ENCODE measurements at regions not wholly inside any gene's neighbourhood (a gene's known extent, or its start where the extent isn't known, plus 50 kb on each side); places are given as distances from the start of the nearest gene placed in this dataset.
"Not testable (repeated sequence)": the region's sequence is repeated elsewhere in the genome, so short reads cannot be mapped to it uniquely, and the experiment has no call there.

GRCh38 chr2:7146151-7146550 lies 228.9 kb downstream of the RNF144A start:
- no peaks in the 10 kb centered on the region for H3K4me1 ChIP-seq (ENCODE audit: control insufficient read depth, insufficient read depth, low read length)
- H3K4me3 ChIP-seq (ENCODE audit: low read length) = no peak overlapping the region
- H3K27me3 ChIP-seq (ENCODE audit: control insufficient read depth, insufficient read depth, low read length) = no peaks in the 10 kb centered on the region
- H3K9ac ChIP-seq (ENCODE audit: low read depth, low read length) = no peak overlapping the region
- no peaks in the 10 kb centered on the region for H3K9me3 ChIP-seq (replicated peaks; ENCODE audit: low read length)
- H3K4me2 ChIP-seq (ENCODE audit: low read length) = no peak overlapping the region
- H3K36me3 ChIP-seq (ENCODE audit: insufficient read depth, low read length) = no peaks in the 10 kb centered on the region

GRCh38 chr2:7154656-7155055 lies 237.4 kb downstream of the RNF144A start:
- H3K36me3 ChIP-seq (ENCODE audit: insufficient read depth, low read length) = no peaks in the 10 kb centered on the region
- H3K9ac ChIP-seq (ENCODE audit: low read depth, low read length) = no peak overlapping the region
- no peaks in the 10 kb centered on the region for H3K4me1 ChIP-seq (ENCODE audit: control insufficient read depth, insufficient read depth, low read length)
- no peak overlapping the region for H3K4me3 ChIP-seq (ENCODE audit: low read length)
- H3K9me3 ChIP-seq (replicated peaks; ENCODE audit: low read length) = no peaks in the 10 kb centered on the region
- H3K27me3 ChIP-seq (ENCODE audit: control insufficient read depth, insufficient read depth, low read length) = no peaks in the 10 kb centered on the region
- H3K4me2 ChIP-seq (ENCODE audit: low read length) = no peak overlapping the region

DNA sequence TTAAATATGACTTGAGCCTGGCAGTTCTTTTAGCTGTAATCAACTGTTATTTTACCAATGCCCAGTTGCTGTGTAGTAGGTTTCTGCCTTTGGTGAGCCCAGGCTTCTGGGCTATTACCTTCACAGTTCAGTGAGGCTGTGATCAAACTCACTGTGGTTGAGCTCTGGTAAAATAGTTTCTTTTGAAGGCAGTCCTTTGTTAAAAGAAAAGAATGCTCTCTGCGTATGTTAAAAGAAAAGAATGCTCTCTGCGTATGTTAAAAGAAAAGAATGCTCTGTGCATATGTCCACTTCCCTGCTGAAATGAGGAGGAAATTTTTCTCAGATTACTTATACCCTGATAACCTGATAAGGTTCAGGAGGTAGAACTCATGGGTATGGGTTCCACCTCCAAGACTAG lies 244.3 kb downstream of the RNF144A start:
- Histone ChIP-seq H3K4me3 (ENCODE audit: low read length) (no peak overlapping the region), H3K4me2 (ENCODE audit: low read length) (no peak overlapping the region), H3K9me3 (replicated peaks; ENCODE audit: low read length) (no peaks in the 10 kb centered on the region), H3K9ac (ENCODE audit: low read depth, low read length) (no peak overlapping the region), H3K4me1 (ENCODE audit: control insufficient read depth, insufficient read depth, low read length) (no peaks in the 10 kb centered on the region), H3K27me3 (ENCODE audit: control insufficient read depth, insufficient read depth, low read length) (no peaks in the 10 kb centered on the region), H3K36me3 (ENCODE audit: insufficient read depth, low read length) (no peaks in the 10 kb centered on the region)

DNA sequence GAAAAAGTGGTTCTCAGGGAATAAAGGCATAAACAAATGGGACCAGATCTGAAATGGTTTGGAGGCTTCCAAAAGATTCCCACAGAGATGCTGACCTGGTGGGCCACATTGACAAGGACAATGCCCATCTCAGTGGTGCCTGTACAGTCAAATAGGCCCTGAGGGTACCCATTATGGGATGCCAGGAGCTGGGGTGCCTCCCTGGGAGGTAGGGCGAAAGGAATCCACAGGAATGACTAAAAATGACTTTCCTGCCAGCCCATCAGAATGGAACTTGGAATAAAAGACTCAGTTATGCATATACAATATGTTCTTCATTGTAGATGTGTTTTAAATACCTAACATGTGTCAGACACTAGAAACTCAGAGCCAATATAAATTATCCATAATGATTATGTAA lies 248.5 kb downstream of the RNF144A start:
- Histone ChIP-seq H3K9ac (ENCODE audit: low read depth, low read length) (no peak overlapping the region), H3K36me3 (ENCODE audit: insufficient read depth, low read length) (no peaks in the 10 kb centered on the region), H3K9me3 (replicated peaks; ENCODE audit: low read length) (no peaks in the 10 kb centered on the region), H3K4me2 (ENCODE audit: low read length) (no peak overlapping the region), H3K27me3 (ENCODE audit: control insufficient read depth, insufficient read depth, low read length) (no peaks in the 10 kb centered on the region), H3K4me1 (ENCODE audit: control insufficient read depth, insufficient read depth, low read length) (no peaks in the 10 kb centered on the region), H3K4me3 (ENCODE audit: low read length) (no peak overlapping the region)

DNA sequence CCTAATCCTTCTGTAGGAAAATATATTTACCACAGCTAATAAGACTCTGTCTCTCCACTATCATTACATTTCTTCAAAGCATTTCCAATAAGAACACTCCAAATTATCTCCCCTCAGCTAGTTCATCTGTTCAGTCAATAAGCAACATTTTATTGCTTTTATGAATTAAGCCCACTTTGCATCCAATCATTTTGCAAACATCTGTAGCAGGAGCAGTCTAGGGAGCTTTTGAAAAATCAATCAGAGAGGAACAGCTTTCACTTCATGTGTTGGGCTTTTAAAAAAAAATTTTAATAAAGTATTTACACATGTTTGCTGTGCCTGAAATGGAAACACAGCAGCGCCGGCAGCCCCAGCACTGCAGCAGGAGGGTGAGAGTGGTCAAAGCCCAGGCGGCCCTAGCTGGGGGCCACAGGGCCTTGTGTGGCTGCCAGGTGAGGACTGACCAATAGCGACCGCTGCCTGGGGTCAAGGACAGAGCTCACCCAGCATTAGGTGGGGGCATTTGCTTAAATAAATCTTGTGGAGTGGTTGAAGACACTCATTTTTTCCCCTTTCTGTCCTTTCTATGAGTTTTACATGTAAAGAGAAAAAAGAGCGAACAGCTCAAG lies 250.7 kb downstream of the RNF144A start:
- no peaks in the 10 kb centered on the region for H3K4me1 ChIP-seq (ENCODE audit: control insufficient read depth, insufficient read depth, low read length)
- no peaks in the 10 kb centered on the region for H3K27me3 ChIP-seq (ENCODE audit: control insufficient read depth, insufficient read depth, low read length)
- no peak overlapping the region for H3K4me3 ChIP-seq (ENCODE audit: low read length)
- no peaks in the 10 kb centered on the region for H3K36me3 ChIP-seq (ENCODE audit: insufficient read depth, low read length)
- H3K4me2 ChIP-seq (ENCODE audit: low read length) = no peak overlapping the region
- no peaks in the 10 kb centered on the region for H3K9me3 ChIP-seq (replicated peaks; ENCODE audit: low read length)
- no peak overlapping the region for H3K9ac ChIP-seq (ENCODE audit: low read depth, low read length)

DNA sequence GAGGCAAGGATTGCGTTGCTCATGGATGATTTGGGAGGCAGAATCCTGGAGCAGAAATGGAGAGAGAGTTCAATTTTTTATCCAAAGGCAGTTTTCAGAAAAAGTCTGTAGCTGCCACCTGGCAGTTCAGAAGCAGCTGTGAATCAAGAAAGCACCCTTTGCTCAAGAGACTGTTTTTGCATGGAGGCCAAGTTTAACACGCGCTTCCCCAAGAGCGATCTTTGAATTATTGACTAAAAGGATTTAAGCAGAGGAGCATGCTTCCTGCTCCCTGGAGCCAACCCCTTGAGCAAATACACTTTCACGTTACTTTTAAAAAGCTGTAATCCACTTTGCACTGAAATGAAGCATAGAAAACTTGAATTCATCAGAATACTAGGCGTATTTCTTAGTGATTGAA lies 252.4 kb downstream of the RNF144A start:
- no peaks in the 10 kb centered on the region for H3K36me3 ChIP-seq (ENCODE audit: insufficient read depth, low read length)
- H3K4me1 ChIP-seq (ENCODE audit: control insufficient read depth, insufficient read depth, low read length) = no peaks in the 10 kb centered on the region
- H3K27me3 ChIP-seq (ENCODE audit: control insufficient read depth, insufficient read depth, low read length) = no peaks in the 10 kb centered on the region
- no peaks in the 10 kb centered on the region for H3K9me3 ChIP-seq (replicated peaks; ENCODE audit: low read length)
- H3K4me3 ChIP-seq (ENCODE audit: low read length) = no peak overlapping the region
- no peak overlapping the region for H3K9ac ChIP-seq (ENCODE audit: low read depth, low read length)
- no peak overlapping the region for H3K4me2 ChIP-seq (ENCODE audit: low read length)

DNA sequence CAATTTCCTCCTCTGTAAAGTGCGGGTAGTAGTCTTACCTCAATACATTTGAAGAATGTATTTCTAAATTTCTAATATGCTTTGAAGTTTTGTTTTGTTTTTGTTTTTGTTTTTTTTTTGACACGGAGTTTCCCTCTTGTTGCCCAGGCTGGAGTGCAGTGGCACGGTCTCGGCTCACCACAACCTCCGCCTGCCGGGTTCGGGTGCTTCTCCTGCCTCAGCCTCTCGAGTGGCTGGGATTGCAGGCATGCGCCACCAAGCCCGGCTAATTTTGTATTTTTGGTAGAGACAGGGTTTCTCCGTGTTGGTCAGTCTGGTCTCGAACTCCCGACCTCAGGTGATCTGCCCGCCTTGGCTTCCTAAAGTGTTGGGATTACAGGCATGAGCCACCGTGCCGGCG lies 261.8 kb downstream of the RNF144A start:
- H3K27me3 ChIP-seq (ENCODE audit: control insufficient read depth, insufficient read depth, low read length); H3K36me3 ChIP-seq (ENCODE audit: insufficient read depth, low read length); H3K4me1 ChIP-seq (ENCODE audit: control insufficient read depth, insufficient read depth, low read length); H3K9ac ChIP-seq (ENCODE audit: low read depth, low read length); H3K4me3 ChIP-seq (ENCODE audit: low read length); H3K9me3 ChIP-seq (replicated peaks; ENCODE audit: low read length); H3K4me2 ChIP-seq (ENCODE audit: low read length): not testable (repeated sequence)

- Histone ChIP-seq H3K36me3 (ENCODE audit: insufficient read depth, low read length) (no peaks in the 10 kb centered on the region), H3K27me3 (ENCODE audit: control insufficient read depth, insufficient read depth, low read length) (no peaks in the 10 kb centered on the region)
Measured at GRCh38 chr2:7180638-7181370, 263.6 kb downstream of the RNF144A start.

DNA sequence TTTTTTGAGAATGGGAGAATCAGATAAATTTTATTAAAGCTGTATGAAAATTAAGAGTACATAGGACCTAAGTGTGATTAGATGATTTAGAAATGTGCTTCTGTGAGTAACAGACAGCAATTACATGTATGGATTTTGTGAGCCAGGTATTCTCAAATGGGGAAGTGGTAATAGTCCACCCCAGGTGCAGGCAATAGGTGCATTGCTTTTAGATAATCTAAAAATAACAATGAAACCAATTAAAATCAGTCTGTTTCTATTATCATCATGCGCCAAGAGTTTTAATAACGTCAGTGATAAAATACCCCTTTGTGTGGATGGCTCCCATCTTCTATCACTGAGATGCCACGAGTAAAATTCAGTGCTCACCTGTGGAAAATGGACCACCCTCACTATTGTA lies 265.3 kb downstream of the RNF144A start:
- no peaks in the 10 kb centered on the region for H3K9me3 ChIP-seq (replicated peaks; ENCODE audit: low read length)
- no peaks in the 10 kb centered on the region for H3K36me3 ChIP-seq (ENCODE audit: insufficient read depth, low read length)
- H3K4me2 ChIP-seq (ENCODE audit: low read length) = no peak overlapping the region
- no peak overlapping the region for H3K9ac ChIP-seq (ENCODE audit: low read depth, low read length)
- no peaks in the 10 kb centered on the region for H3K27me3 ChIP-seq (ENCODE audit: control insufficient read depth, insufficient read depth, low read length)
- H3K4me1 ChIP-seq (ENCODE audit: control insufficient read depth, insufficient read depth, low read length) = no peaks in the 10 kb centered on the region
- H3K4me3 ChIP-seq (ENCODE audit: low read length) = no peak overlapping the region

More at GRCh38 chr2:7180638-7181370, 263.6 kb downstream of the RNF144A start:
- Histone ChIP-seq H3K9ac (ENCODE audit: low read depth, low read length) (no peak overlapping the region), H3K4me3 (ENCODE audit: low read length) (no peak overlapping the region), H3K4me1 (ENCODE audit: control insufficient read depth, insufficient read depth, low read length) (no peaks in the 10 kb centered on the region), H3K9me3 (replicated peaks; ENCODE audit: low read length) (no peaks in the 10 kb centered on the region), H3K4me2 (ENCODE audit: low read length) (no peak overlapping the region)

GRCh38 chr2:7189106-7189505 lies 271.9 kb downstream of the RNF144A start:
- Histone ChIP-seq H3K9me3 (replicated peaks; ENCODE audit: low read length) (peaks cover 4% of the 10 kb centered on the region), H3K27me3 (ENCODE audit: control insufficient read depth, insufficient read depth, low read length) (no peaks in the 10 kb centered on the region), H3K4me3 (ENCODE audit: low read length) (no peak overlapping the region), H3K9ac (ENCODE audit: low read depth, low read length) (no peak overlapping the region), H3K4me2 (ENCODE audit: low read length) (no peak overlapping the region), H3K4me1 (ENCODE audit: control insufficient read depth, insufficient read depth, low read length) (no peaks in the 10 kb centered on the region), H3K36me3 (ENCODE audit: insufficient read depth, low read length) (no peaks in the 10 kb centered on the region)

- H3K4me3 ChIP-seq (ENCODE audit: low read length) = no peak overlapping the region
Measured at GRCh38 chr2:7190587-7191324, 273.5 kb downstream of the RNF144A start.

More at GRCh38 chr2:7190587-7191324, 273.5 kb downstream of the RNF144A start:
- Histone ChIP-seq H3K36me3 (ENCODE audit: insufficient read depth, low read length) (no peaks in the 10 kb centered on the region), H3K4me1 (ENCODE audit: control insufficient read depth, insufficient read depth, low read length) (no peaks in the 10 kb centered on the region), H3K9me3 (replicated peaks; ENCODE audit: low read length) (peaks cover 4% of the 10 kb centered on the region), H3K4me2 (ENCODE audit: low read length) (no peak overlapping the region), H3K27me3 (ENCODE audit: control insufficient read depth, insufficient read depth, low read length) (no peaks in the 10 kb centered on the region), H3K9ac (ENCODE audit: low read depth, low read length) (no peak overlapping the region)

All from skeletal muscle satellite cell (primary cell).